NCI-H460 (cell line): ENCODE measurements at regions not wholly inside any gene's neighbourhood (a gene's known extent, or its start where the extent isn't known, plus 50 kb on each side); places are given as distances from the start of the nearest gene placed in this dataset.
"Not testable (repeated sequence)": the region's sequence is repeated elsewhere in the genome, so short reads cannot be mapped to it uniquely, and the experiment has no call there.

ENCODE experiments used
- DNase-seq: peaks from one replicate; pipeline ENCODE4 v3.0.0-alpha.2; 2016; ENCODE audit warnings: low read depth; ENCODE audit errors: extremely low read depth

DNA sequence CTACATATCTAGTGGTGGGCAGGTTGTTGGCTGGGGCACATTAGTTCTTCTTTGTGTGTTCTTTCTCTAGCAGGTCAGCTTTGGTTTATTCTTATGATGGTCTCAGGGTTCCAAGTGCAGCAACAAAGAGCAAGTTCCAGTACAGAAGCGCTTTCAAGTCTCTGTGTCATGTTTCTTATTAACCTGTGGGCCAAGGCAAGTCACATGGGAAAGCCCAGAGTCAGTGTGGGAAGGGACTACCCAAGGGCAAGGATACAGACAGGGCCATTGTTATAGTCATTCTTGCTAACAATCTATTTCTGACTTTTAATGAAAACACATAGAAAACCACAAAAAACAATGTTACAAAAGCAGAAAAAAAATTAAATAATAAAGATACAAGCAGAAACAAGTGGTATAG is 754.6 kb downstream of the TBC1D22A start:
- DNase-seq = no peak

DNA sequence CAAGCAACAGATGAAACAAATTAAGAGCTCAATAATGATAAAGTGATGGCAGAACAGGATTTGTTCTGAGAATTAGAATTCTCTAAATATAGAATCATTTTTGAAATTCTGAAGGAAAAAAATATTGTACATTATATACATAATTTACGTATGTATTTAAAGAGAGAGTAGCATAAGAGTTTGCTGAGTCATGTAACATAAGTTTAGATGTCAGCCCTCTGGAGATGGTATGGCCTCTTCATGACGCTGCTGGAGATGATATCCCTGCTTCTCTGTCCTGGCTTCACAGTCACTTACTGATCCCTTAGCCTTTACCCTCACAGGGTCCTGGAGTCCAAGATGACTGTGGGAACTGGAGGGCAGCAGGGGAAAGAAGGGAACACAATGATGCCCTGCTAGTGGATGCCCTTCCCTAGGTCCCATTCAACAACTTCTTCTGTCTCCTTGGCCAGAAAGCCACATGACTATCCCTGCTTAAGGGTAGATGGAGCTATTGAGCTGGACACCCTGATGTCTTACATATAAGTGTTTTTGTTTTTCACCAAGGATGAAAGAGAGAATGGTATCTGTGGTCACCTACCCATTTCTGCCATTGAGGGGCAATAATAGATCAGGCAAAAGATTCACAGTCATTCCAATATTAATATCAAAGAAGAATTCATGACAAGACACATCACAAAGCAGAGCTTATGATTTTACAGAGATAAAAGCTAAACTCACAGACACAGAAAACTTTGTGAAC is 753.1 kb downstream of the TBC1D22A start:
- DNase-seq = no peak

DNA sequence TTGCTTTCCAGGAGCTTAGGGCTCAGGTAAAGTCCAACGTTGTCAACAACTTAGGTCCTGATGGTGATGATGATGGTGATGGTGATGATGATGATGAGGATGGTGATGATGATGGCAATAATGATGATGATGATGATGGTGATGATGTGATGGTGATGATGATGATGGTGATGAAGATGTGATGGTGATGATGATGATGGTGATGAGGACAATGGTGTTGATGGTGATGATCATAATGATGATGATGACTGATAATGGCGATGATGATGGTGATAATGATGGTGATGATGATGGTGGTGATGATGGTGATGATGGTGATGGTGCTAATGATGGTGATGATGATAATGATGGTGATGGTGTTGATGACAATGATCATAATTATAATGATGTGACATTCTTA is 750.2 kb downstream of the TBC1D22A start:
- no peak for DNase-seq

DNA sequence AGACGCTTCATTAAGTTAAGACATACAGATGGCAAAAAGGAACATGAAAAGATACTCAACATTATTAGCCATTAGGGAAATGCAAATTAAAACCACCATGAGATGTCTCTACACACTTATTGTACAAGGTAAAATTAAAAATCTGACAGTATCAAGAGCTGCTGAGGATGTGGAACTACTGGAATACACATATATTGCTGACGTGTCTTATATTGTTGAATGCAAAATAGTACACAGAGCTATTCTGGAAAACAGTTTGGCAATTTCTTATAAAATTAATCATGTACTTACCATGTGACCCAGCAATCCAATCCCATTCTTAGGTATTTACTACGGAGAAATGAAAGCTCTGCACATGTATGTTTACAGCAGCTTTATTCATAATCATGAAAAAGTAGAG is 742.5 kb downstream of the TBC1D22A start:
- no peak for DNase-seq

DNA sequence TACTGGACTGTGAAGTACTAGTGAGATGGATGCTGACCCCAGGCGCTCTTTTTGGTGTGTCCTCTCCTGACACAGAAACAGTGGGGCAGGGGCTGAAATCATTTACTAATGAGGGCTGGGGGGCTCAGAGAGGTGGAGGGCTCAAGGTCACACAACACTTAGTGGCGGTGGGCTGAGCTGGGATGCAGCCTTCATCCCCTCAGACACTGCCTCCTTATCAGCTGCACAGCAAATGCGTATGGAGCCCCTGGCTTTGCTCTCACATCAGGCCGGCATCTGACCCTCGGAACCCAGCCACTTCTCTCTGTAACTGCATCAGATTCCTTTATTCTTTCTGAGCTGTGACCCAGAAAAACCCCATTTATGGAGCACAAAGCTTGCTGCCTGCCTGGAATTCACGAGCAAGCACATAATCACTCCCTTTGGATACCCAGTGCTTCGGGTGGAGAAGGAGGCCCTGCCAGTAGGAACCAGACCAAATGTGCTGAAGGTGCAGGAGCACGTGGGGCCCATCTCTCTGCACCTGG is 736.6 kb downstream of the TBC1D22A start:
- no peak for DNase-seq

DNA sequence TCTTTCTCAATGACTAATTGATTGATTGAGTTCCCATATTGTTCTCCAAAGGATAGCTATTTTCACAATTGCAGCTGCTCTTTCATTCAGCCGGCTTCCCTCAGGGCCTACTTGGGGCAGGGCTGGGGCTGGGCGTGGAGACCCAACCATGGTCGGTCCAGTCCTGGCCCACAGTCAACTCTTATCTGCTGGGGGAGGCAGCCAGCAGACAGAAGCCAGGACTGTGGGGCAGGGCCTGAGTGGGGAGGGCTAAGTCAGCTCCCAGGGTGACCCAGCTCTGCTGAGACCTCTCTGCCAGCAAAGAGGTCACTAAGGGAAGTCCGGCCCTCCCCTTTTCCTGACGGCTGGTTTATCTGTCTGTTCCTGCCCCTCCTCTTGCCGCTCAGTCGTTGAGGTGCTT is 735.2 kb downstream of the TBC1D22A start:
- no peak for DNase-seq

DNA sequence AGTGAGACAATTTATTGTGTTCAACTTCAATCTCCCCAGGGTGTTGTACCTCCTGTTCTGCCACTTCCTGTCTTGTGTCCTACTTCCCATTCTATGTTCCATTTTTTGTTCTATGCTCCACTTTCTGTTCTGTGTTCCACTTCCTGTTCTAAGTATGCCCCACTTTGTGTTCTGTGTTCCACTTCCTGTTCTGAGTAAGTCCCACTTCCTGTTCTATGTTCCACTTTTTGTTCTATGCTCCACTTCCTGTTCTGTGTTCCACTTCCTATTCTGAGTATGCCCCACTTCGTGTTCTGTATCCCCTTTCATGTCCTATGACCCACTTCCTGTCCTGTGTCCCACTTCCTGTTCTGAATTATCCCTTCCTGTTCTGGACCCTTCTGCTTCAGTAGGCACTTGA is 732.7 kb downstream of the TBC1D22A start:
- DNase-seq = no peak

DNA sequence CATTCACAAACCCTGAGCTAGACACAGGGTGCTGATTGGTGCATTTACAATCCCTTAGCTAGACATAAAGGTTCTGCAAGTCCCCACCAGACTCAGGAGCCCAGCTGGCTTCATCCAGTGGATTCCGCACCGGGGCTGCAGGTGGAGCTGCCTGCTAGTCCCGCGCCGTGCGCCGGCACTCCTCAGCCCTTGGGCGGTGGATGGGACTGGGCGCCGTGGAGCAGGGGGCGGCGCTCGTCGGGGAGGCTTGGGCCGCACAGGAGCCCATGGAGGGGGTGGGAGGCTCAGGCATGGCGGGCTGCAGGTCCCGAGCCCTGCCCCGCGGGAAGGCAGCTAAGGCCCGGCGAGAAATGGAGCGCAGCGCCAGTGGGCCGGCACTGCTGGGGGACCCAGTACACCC is 725.7 kb downstream of the TBC1D22A start:
- DNase-seq = not testable (repeated sequence)

DNA sequence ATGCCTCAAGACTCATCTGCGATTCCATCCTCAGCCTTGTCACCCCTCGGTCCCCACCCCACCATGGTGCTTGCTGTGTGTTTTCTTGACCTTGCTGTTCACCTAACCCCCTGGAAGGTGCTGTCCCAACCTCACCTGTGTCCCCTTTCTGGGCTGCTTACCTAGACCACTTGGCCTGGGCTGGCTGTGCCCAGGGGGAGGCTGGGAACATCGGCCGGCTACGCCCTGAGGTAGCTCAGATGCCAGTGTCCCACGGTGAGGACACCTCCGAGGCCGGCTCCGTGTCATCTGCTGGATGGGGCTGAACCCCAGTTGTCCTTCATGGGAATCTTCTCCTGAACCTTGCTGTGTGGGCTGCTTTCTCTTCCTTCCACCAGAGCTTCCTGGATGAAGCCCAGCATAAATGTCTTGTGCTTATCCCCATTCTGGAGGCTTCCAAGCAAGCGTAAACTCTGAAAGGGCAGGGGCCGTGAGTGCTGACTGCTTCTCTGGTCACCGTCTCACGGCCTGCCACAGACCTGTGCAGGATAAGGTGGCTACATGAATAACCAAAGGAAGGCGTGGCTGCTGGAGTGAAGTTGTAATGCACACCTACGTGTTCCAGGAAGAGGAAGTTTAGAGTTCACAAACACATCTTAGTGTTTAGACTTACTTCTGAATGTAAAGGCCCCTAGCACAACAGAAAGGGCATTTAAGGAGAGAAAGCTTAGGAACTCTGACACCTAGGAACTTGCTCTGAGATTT is 724.3 kb downstream of the TBC1D22A start:
- no peak for DNase-seq

DNA sequence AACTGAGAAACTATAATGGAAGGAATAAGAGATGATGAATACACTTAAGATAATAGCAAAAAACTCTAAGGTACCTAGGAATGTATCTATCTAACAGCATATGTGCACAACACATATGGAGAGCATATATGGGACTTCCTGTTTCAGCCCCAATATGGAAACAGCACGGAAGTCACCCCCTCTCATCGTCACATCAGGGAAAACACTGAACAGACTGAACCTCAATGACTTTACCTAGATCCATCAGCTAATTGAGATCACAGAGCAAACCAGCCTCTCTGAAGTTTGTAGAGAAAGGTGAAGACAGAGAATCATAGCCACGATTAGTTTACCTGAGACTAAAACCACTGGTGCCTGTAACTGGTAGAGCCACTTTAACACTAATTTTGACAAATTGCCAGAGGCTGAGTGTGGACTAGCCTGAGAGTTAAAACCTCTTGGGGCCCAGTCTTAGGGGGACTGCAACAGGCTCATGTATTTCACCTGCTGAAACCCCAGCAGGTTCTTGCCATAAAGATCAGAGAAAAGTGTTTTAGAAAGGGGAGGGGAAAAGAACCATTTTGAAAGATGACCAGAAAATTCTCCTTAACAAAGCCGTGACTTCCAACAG is 722.6 kb downstream of the TBC1D22A start:
- DNase-seq = no peak

DNA sequence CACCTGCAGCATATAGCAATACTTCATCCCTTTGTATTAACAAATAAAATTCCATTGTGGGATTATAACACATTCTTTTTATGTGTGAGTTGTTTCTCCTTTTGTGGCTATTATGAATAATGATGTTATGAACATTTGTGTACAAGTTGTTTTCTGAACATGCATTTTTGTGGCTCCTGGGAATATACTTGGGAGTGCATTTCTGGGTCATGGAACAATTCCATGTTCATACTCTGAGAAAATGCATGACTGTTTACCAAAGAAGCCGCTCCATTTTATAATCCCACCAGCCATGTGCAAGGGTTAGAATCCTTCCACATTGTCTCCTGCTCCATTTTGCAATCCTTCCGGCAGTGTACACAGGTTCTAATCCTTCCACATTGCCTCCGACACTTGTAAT is 713.8 kb downstream of the TBC1D22A start:
- DNase-seq = no peak

DNA sequence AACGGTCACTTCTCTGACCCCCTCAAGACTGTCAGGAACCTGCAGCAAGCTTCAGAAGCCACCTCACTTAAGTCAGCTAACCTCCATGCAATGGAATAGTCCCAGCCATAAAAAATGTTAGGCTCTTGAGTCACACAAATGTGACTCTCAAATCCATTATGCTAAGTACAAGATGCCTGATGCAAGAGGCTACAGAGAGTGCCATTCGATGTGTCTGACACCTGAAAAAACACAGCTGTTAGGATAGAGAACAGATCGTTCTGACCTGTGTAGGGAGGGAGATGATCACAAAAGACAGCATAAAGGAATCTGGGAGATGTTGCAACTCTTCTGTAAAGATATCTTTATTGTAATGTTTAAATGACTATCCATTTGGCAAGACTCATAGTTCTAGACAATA is 712.4 kb downstream of the TBC1D22A start:
- DNase-seq = no peak

DNA sequence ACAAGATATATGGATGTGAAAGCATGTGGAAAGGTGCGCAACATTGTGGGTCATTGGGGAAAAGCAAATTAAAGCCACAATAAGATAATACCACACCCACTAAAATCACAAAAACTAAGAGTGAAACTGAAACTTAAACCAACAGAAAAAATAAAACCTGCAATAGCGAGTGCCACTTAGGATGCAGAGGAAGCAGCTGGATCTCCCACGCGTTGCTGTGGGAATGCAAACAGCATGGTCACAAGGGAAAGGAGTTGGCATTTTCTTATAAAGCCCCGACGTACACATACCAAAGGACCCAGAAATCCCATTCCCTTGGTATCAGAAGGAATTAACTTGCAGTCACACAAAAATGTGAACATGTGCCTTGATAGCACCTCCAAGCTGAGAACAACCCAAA is 712.0 kb downstream of the TBC1D22A start:
- DNase-seq = no peak

DNA sequence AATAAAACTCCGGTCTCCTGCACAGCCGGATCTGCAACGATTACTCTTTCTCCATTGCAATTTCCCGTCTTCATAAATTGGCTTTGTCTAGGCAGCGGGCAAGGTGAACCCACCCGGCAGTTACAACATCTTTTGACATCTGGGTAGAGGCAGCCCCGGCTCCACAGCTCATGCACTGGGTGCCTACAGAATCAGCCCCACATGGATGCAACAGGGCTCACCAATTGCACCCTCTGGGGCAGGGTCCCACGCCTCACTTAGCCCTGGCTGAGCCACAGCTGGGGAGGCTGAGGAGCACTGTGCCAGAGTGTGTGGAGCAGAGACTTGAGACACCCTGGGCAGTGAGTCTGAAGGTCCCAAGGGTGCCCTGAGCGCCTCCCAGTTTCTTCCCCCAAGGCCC is 710.2 kb downstream of the TBC1D22A start:
- no peak for DNase-seq

DNA sequence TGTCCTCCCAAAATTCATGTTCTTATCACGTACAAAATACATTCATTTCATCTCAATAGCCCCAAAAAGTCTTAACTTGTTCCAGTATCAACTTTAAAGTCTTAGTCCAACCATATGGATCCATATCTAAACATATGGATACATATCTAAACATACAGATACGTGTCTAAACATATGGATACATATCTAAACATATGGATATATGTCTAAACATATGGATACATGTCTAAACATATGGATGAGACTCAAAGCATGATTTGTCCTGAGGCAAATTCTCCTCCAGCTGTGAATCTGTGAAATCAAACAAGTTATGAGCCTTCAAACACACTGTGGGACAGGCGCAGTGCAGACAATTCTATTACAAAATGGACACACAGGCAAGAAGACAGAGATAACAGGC is 709.0 kb downstream of the TBC1D22A start:
- DNase-seq = no peak

DNA sequence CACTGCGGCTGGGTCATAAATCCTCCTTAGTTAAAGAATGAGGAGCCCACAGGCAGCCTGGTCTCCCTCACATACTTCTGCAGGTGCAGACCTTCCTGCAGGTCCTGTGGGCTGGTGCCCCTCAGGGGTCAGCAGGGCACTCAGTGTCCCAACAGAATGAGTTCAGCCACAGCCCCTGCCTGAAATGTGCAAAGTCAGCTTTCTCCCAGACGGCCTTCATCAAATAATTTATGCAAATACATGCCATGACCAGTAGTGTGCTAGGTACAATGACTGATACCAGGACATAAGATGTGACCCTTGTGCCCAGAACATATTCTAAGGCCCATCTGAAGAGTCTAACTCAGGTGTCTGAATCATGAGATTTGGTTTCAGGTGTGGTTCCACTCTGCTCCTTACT is 703.4 kb downstream of the TBC1D22A start:
- no peak for DNase-seq

DNA sequence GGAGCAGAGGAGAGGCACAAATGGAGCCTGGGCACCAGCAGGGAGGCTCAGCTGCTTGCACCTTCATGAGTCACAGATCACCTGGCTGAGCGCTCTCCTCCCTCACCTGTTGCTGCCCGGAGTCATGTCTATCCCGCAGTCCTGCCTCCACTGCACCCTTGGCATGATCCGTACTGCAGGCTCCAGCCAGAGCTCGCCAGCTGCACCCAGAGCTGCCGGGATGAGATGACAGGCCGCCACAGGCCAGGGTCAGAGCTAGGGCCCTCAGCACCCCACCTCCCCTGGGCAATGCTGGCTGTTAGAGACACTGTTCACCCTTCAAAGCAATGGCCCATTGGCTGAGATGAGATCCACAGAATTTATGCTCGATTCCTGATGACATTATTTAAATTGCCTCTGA is 702.8 kb downstream of the TBC1D22A start:
- no peak for DNase-seq

DNA sequence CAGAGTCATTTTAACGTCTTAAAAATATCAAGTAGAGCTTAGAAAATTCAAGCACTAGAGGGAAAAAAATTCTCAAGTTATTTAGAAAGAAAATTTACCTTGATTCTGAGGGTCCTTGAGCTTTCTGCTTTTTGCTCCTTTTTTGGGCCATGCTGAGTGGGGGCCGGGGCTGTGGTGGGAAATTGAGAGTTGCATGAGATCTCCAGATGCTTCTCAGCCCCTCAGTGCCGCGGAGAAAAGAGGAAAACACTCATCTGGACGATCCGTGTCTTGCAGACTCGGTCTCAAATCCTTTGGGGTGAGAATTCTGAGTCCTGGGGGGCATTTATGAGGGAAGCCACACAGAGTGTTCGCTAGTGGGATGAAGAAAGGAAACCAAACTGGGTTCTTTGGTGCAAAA is 700.8 kb downstream of the TBC1D22A start:
- no peak for DNase-seq

DNA sequence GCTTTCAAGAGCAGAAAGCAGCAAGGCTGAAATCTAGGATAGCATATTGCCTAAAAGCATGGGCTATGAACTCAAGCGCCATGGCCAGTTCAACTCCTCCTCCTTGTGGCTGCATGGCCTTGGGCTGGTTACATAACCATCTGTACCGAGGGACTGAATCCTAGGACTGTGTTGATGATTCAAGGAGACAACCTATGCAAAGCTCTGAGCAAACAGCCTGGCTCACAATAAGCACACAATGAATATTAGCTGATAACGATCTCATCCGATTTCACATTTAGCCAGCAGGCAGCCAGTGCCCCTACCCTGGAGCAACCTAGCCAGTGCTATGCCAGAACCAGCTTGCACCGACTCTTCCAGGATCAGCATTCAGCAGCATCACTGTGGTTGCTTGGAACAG is 698.4 kb downstream of the TBC1D22A start:
- no peak for DNase-seq

DNA sequence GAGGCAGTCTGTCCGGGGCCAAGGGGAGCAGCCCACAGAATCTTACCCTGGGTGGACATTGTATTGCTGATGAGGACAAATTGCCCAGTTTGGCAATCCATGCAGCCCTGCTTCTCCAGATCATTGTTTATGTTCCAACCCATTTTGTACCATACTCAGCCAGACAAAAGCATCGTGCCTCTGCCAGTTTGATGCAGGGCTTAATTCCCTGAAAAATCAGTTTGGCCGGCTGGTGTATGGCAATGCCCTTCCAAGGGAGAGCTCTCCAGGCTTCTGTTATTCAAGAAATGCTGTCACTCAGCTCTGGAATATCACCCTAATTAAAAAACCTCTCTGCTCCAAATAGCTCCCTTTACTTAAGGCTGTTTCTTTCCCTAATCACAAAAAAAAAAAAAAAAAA is 697.7 kb downstream of the TBC1D22A start:
- DNase-seq = no peak

DNA sequence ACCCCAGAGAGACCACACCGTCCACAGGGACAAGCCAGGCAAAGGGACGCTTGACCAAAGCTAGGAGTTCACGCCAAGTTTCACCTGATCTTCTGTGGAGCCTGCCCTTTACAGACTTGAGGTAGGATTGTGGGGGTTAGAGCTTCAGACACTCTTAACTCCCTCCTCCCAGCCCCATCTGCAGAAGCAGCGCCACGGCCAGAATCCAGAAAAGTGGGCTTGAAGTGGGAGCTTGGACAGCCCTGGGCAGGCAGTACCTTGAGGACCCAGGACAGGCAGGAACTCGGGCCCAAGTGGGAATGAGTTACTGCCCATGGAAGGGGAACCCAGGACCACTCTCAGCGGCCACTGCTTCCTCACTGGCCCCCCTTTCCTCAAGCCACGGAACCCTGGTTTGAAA is 695.9 kb downstream of the TBC1D22A start:
- DNase-seq = no peak
